ENCODE measurements at regions not wholly inside any gene's neighbourhood (a gene's known extent, or its start where the extent isn't known, plus 50 kb on each side); places are given as distances from the start of the nearest gene placed in this dataset.

- Histone ChIP-seq H3K27me3 (no peaks in the 10 kb centered on the region), H3K4me1 (peaks cover 34% of the 10 kb centered on the region), H4K20me1 (no peaks in the 10 kb centered on the region), H3K9ac (no peak overlapping the region), H3K36me3 (no peaks in the 10 kb centered on the region), H3K27ac (no peak overlapping the region), H3K9me3 (peaks cover 30% of the 10 kb centered on the region), H3K4me2 (no peak overlapping the region), H3K4me3 (no peak overlapping the region)
- TF ChIP-seq Cebpa-rat (IDR thresholded peaks at IDR 0.05) = no peak
These were observed 838.0 kb upstream of the WWC1 start for GRCh38 chr5:167453246-167454030.

GRCh38 chr5:167458412-167458811 lies 833.0 kb upstream of the WWC1 start:
- H3K27ac ChIP-seq = peak overlapping the region; percentile 95
- H3K27me3 ChIP-seq = no peaks in the 10 kb centered on the region
- H3K36me3 ChIP-seq = no peaks in the 10 kb centered on the region
- H3K4me3 ChIP-seq = no peak overlapping the region
- peak overlapping the region; percentile 42; the same call in 1 of the 2 replicates for H3K9ac ChIP-seq
- no peak for TF ChIP-seq Cebpa-rat (IDR thresholded peaks at IDR 0.05)
- H3K4me2 ChIP-seq = peak overlapping the region; percentile 74
- no peaks in the 10 kb centered on the region for H4K20me1 ChIP-seq
- peaks cover 76% of the 10 kb centered on the region for H3K4me1 ChIP-seq
- H3K9me3 ChIP-seq = peaks cover 31% of the 10 kb centered on the region

GRCh38 chr5:167460449-167461020 lies 830.9 kb upstream of the WWC1 start:
- no peaks in the 10 kb centered on the region for H3K27me3 ChIP-seq
- H3K9ac ChIP-seq = peak overlapping the region; percentile 80
- peak overlapping the region; percentile 38 for H3K4me3 ChIP-seq
- H3K4me2 ChIP-seq = peak overlapping the region; percentile 74
- peaks cover 85% of the 10 kb centered on the region for H3K4me1 ChIP-seq
- H3K36me3 ChIP-seq = peaks cover 5% of the 10 kb centered on the region; the same call in 1 of the 2 replicates
- TF ChIP-seq Cebpa-rat (IDR thresholded peaks at IDR 0.05) = no peak
- H3K9me3 ChIP-seq = peaks cover 40% of the 10 kb centered on the region
- H3K27ac ChIP-seq = peak overlapping the region; percentile 95
- no peaks in the 10 kb centered on the region for H4K20me1 ChIP-seq

- no peaks in the 10 kb centered on the region for H4K20me1 ChIP-seq
- peaks cover 9% of the 10 kb centered on the region; the same call in 1 of the 2 replicates for H3K36me3 ChIP-seq
- H3K4me1 ChIP-seq = peaks cover 51% of the 10 kb centered on the region
- peaks cover 58% of the 10 kb centered on the region for H3K9me3 ChIP-seq
- peak overlapping the region; percentile 82 for H3K27ac ChIP-seq
- no peaks in the 10 kb centered on the region for H3K27me3 ChIP-seq
- peak overlapping the region; percentile 44; the same call in 1 of the 2 replicates for H3K4me3 ChIP-seq
- H3K9ac ChIP-seq = no peak overlapping the region
- no peak overlapping the region for H3K4me2 ChIP-seq
- TF ChIP-seq Cebpa-rat (IDR thresholded peaks at IDR 0.05) = no peak
These were observed 827.5 kb upstream of the WWC1 start for GRCh38 chr5:167463939-167464338.

GRCh38 chr5:167466992-167467391 lies 824.5 kb upstream of the WWC1 start:
- Histone ChIP-seq H3K4me2 (no peak overlapping the region), H3K9me3 (peaks cover 72% of the 10 kb centered on the region)
- no peak for TF ChIP-seq Cebpa-rat (IDR thresholded peaks at IDR 0.05)

GRCh38 chr5:167472566-167473108 lies 818.8 kb upstream of the WWC1 start:
- no peaks in the 10 kb centered on the region for H3K27me3 ChIP-seq
- H3K4me2 ChIP-seq = no peak overlapping the region
- no peak overlapping the region for H3K4me3 ChIP-seq
- no peak overlapping the region for H3K27ac ChIP-seq
- no peaks in the 10 kb centered on the region for H4K20me1 ChIP-seq
- no peak for TF ChIP-seq Cebpa-rat (IDR thresholded peaks at IDR 0.05)
- no peaks in the 10 kb centered on the region for H3K4me1 ChIP-seq
- H3K36me3 ChIP-seq = no peaks in the 10 kb centered on the region
- H3K9me3 ChIP-seq = peaks cover 31% of the 10 kb centered on the region
- H3K9ac ChIP-seq = no peak overlapping the region

More at GRCh38 chr5:167466992-167467391, 824.5 kb upstream of the WWC1 start:
- no peak overlapping the region for H3K27ac ChIP-seq
- peaks cover 9% of the 10 kb centered on the region; the same call in 1 of the 2 replicates for H3K36me3 ChIP-seq
- H3K9ac ChIP-seq = no peak overlapping the region
- H3K27me3 ChIP-seq = no peaks in the 10 kb centered on the region
- peaks cover 24% of the 10 kb centered on the region for H3K4me1 ChIP-seq
- H4K20me1 ChIP-seq = no peaks in the 10 kb centered on the region
- no peak overlapping the region for H3K4me3 ChIP-seq

- peaks cover 5% of the 10 kb centered on the region; the same call in 1 of the 2 replicates for H3K9me3 ChIP-seq
- no peak overlapping the region for H3K9ac ChIP-seq
- no peak overlapping the region for H3K4me2 ChIP-seq
- H3K4me3 ChIP-seq = no peak overlapping the region
- no peak overlapping the region for H3K27ac ChIP-seq
- no peaks in the 10 kb centered on the region for H3K4me1 ChIP-seq
- no peaks in the 10 kb centered on the region for H4K20me1 ChIP-seq
- H3K27me3 ChIP-seq = no peaks in the 10 kb centered on the region
- H3K36me3 ChIP-seq = no peaks in the 10 kb centered on the region
- no peak for TF ChIP-seq Cebpa-rat (IDR thresholded peaks at IDR 0.05)
These were observed 813.3 kb upstream of the WWC1 start for GRCh38 chr5:167478188-167478587.

GRCh38 chr5:167479779-167480178 lies 811.7 kb upstream of the WWC1 start:
- no peak overlapping the region for H3K27ac ChIP-seq
- H3K4me2 ChIP-seq = no peak overlapping the region
- H3K4me3 ChIP-seq = no peak overlapping the region
- H3K27me3 ChIP-seq = no peaks in the 10 kb centered on the region
- H3K9me3 ChIP-seq = peaks cover 8% of the 10 kb centered on the region
- H3K9ac ChIP-seq = no peak overlapping the region
- H3K4me1 ChIP-seq = no peaks in the 10 kb centered on the region
- H3K36me3 ChIP-seq = no peaks in the 10 kb centered on the region
- TF ChIP-seq Cebpa-rat (IDR thresholded peaks at IDR 0.05) = no peak
- H4K20me1 ChIP-seq = no peaks in the 10 kb centered on the region

GRCh38 chr5:167481345-167481744 lies 810.1 kb upstream of the WWC1 start:
- no peaks in the 10 kb centered on the region for H3K36me3 ChIP-seq
- no peak overlapping the region for H3K4me3 ChIP-seq
- TF ChIP-seq Cebpa-rat (IDR thresholded peaks at IDR 0.05) = no peak
- H4K20me1 ChIP-seq = no peaks in the 10 kb centered on the region
- no peak overlapping the region for H3K27ac ChIP-seq
- no peak overlapping the region for H3K4me2 ChIP-seq
- H3K9me3 ChIP-seq = peaks cover 12% of the 10 kb centered on the region
- H3K4me1 ChIP-seq = no peaks in the 10 kb centered on the region
- H3K27me3 ChIP-seq = no peaks in the 10 kb centered on the region
- no peak overlapping the region for H3K9ac ChIP-seq

- Histone ChIP-seq H3K9me3 (peaks cover 12% of the 10 kb centered on the region), H3K4me2 (no peak overlapping the region), H3K27me3 (no peaks in the 10 kb centered on the region), H3K4me1 (no peaks in the 10 kb centered on the region), H3K9ac (no peak overlapping the region), H3K4me3 (no peak overlapping the region), H3K27ac (no peak overlapping the region), H4K20me1 (no peaks in the 10 kb centered on the region), H3K36me3 (no peaks in the 10 kb centered on the region)
- TF ChIP-seq Cebpa-rat (IDR thresholded peaks at IDR 0.05) = no peak
These were observed 808.9 kb upstream of the WWC1 start for GRCh38 chr5:167482555-167482954.
